ENCODE measurements at regions not wholly inside any gene's neighbourhood (a gene's known extent, or its start where the extent isn't known, plus 50 kb on each side); places are given as distances from the start of the nearest gene placed in this dataset.
"Not testable (repeated sequence)": the region's sequence is repeated elsewhere in the genome, so short reads cannot be mapped to it uniquely, and the experiment has no call there.

GRCh38 chrX:143231492-143231891 is 205.8 kb downstream of the SPANXN4 start:
- in situ Hi-C loops (cut with MboI; ENCODE audit: low pct_unique_long_range_greater_than_20kb, low sequenced_read_pairs, unreplicated experiment): no loop called here
- TF ChIP-seq CTCF (IDR thresholded peaks at IDR 0.05; ENCODE audit: extremely low read depth, insufficient read depth, missing control alignments): no peak
- DNase-seq (ENCODE audit: low spot score): no peak

GRCh38 chrX:143228600-143228999 is 202.9 kb downstream of the SPANXN4 start:
- DNase-seq (ENCODE audit: low spot score); in situ Hi-C loops (cut with MboI; ENCODE audit: low pct_unique_long_range_greater_than_20kb, low sequenced_read_pairs, unreplicated experiment): not testable (repeated sequence)

- DNase-seq (ENCODE audit: low spot score): no peak
- in situ Hi-C loops (cut with MboI; ENCODE audit: low pct_unique_long_range_greater_than_20kb, low sequenced_read_pairs, unreplicated experiment): no loop called here
- no peak for TF ChIP-seq CTCF (IDR thresholded peaks at IDR 0.05; ENCODE audit: extremely low read depth, insufficient read depth, missing control alignments)
Measured at GRCh38 chrX:143206966-143207365, 181.2 kb downstream of the SPANXN4 start.

GRCh38 chrX:143171703-143172102 is 146.0 kb downstream of the SPANXN4 start:
- no peak for DNase-seq (ENCODE audit: low spot score)
- in situ Hi-C loops (cut with MboI; ENCODE audit: low pct_unique_long_range_greater_than_20kb, low sequenced_read_pairs, unreplicated experiment): no loop called here
- TF ChIP-seq CTCF (IDR thresholded peaks at IDR 0.05; ENCODE audit: extremely low read depth, insufficient read depth, missing control alignments): no peak

GRCh38 chrX:143165778-143166177 is 140.1 kb downstream of the SPANXN4 start:
- in situ Hi-C loops (cut with MboI; ENCODE audit: low pct_unique_long_range_greater_than_20kb, low sequenced_read_pairs, unreplicated experiment): no loop called here
- TF ChIP-seq CTCF (IDR thresholded peaks at IDR 0.05; ENCODE audit: extremely low read depth, insufficient read depth, missing control alignments): no peak
- no peak for DNase-seq (ENCODE audit: low spot score)

GRCh38 chrX:143139681-143140080 is 114.0 kb downstream of the SPANXN4 start:
- TF ChIP-seq CTCF (IDR thresholded peaks at IDR 0.05; ENCODE audit: extremely low read depth, insufficient read depth, missing control alignments): no peak
- in situ Hi-C loops (cut with MboI; ENCODE audit: low pct_unique_long_range_greater_than_20kb, low sequenced_read_pairs, unreplicated experiment): no loop called here
- no peak for DNase-seq (ENCODE audit: low spot score)

GRCh38 chrX:143121477-143121876 is 95.7 kb downstream of the SPANXN4 start:
- TF ChIP-seq CTCF (IDR thresholded peaks at IDR 0.05; ENCODE audit: extremely low read depth, insufficient read depth, missing control alignments): no peak
- in situ Hi-C loops (cut with MboI; ENCODE audit: low pct_unique_long_range_greater_than_20kb, low sequenced_read_pairs, unreplicated experiment): no loop called here
- DNase-seq (ENCODE audit: low spot score): no peak

Measured in GM13977 (cell line).